ENCODE measurements at regions not wholly inside any gene's neighbourhood (a gene's known extent, or its start where the extent isn't known, plus 50 kb on each side); places are given as distances from the start of the nearest gene placed in this dataset.

- H3K4me3 ChIP-seq (replicated peaks; ENCODE audit: low read depth, low read length) = no peak overlapping the region
- no peak for TF ChIP-seq CTCF (IDR thresholded peaks at IDR 0.05; ENCODE audit: low read depth, low read length, missing control alignments)
- DNase-seq (ENCODE audit: extremely low read depth, low read depth) = no peak
Observed at GRCh38 chr10:1802413-1802812, 65.1 kb upstream of the ADARB2 start.

- no peak for TF ChIP-seq CTCF (IDR thresholded peaks at IDR 0.05; ENCODE audit: low read depth, low read length, missing control alignments)
- DNase-seq (ENCODE audit: extremely low read depth, low read depth) = no peak
- H3K4me3 ChIP-seq (replicated peaks; ENCODE audit: low read depth, low read length) = no peak overlapping the region
Observed at GRCh38 chr10:1788401-1788800, 51.1 kb upstream of the ADARB2 start.

Measured in HFF-Myc (cell line).